HG02588 (cell line): ENCODE measurements at regions not wholly inside any gene's neighbourhood (a gene's known extent, or its start where the extent isn't known, plus 50 kb on each side); places are given as distances from the start of the nearest gene placed in this dataset.

ENCODE experiments used
- ATAC-seq: cut with Tn5 transposase; IDR thresholded peaks from one replicate; pipeline ENCODE4 v1.9.1; 2021; ENCODE audit warnings: mild to moderate bottlenecking, moderate library complexity; ENCODE audit not compliant: unreplicated experiment

DNA sequence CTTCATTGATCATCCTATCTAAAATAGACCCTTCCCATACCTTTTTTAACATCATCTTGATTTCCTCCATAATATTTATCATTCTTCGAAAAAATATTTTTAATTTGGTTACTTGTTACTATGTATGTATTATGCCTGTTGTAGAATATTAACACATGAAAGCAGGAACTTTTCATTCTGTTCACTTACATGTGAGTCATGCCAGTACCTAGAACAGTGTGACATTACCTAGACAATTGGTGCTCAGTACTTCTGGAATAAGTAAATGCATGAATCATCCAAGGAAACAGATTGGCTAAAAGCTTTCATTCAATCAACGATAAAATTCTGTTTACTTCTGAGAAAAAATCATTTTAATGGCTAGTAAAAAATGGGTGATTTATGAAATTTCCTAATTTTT is 76.4 kb downstream of the CXXC4 start:
- ATAC-seq = no peak

DNA sequence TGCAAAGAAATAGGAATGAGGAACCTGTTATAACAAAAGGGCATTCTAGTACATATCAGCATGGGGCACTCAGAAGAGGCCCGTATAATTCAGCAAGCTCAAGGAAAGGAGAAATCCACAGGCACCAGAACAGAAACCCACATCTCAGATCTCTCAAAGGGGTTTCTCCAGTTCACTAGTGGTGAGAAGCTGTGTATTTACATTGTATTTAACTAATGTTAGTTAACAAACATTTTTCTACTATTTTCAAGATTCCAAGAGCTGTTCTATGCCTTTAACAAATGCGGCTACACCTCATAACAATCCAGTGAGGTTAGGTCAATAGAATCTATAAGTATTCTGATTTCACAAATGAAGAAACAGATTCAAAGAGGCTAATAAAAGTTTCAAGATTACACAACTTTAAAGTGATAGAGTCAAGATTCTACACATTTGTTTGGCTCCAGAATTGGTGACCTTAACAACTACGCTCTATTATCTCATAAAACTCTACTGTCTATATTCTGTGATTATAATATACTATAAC is 77.3 kb downstream of the CXXC4 start:
- ATAC-seq = no peak

- no peak for ATAC-seq
Measured at GRCh38 chr4:104416725-104417356, 77.9 kb downstream of the CXXC4 start.

DNA sequence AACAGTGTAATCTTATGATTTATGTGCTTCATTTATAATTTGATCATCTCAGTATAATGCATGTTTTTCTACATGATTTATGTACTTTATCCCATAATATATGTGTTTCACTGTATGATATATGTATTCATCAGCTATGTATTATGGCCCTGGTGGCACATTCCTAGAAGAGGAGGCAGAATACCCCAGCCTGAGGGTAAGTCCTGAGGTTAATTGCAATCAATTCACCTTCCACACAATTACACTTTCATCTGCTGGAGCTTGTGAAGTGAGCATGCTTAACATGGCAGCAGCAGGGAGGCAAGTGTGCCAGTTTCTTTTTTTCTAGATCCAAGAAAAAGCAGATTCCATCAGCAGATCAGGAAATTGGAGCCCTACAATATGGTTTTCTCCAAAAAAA is 81.2 kb downstream of the CXXC4 start:
- ATAC-seq = no peak

GRCh38 chr4:104412344-104412743 is 82.3 kb downstream of the CXXC4 start:
- ATAC-seq = no peak

GRCh38 chr4:104411502-104411901 is 83.2 kb downstream of the CXXC4 start:
- no peak for ATAC-seq

DNA sequence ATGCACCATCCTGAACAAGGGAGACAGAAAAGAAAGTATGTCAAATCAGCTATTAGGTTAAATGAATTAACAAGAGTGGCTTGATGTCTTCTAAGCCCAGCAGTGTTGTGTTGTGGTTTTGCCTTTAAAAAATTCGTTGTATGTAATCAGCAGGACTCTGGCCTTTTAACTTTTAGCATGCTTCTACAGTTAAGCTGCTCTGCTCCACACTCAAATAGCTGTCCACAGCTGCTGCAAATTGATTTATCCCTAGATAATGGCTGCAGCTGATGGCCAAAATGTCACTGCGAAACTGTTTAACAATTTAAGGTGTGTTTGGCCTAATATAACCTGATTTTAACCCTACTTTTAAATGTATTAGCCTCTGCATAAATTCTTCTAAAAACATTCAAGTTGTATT is 85.8 kb downstream of the CXXC4 start:
- ATAC-seq = no peak

- ATAC-seq = no peak
Measured at GRCh38 chr4:104404361-104404760, 90.3 kb downstream of the CXXC4 start.

GRCh38 chr4:104395168-104395614 is 99.5 kb downstream of the CXXC4 start:
- no peak for ATAC-seq

DNA sequence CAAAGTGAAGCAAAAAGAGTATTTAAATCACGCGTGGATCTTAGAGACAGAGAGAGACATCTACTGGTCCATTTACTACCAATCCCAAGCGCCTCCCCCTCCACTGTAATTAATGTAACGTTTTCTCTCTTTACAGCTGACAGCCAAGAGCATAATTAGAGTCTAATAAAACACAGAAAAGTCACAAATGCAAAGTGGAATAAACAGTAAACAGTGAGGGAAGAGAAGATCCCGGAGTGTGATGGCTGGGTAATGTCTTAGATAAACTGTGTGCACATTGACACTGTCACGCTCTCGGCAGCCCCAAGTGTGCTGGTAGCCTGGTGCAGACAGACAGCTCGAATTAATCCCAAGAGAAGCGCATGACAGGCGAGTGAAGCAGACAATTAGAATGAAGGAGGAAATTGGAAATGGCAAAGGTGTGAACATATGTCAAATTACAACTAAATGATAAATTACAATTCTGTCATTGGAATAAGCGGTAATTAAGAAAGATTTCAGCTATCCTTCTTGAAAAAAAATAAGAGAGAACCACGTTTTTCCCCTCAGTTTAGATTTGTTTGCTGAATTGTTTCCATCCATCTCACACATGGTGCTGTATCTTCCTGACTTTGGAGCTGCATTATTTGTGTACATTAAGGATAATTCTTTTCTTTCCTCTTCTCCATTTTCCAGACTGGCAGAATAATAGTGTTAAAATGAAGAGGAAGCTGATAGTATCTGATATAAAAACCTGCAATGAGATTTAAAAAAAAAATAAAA is 100.1 kb downstream of the CXXC4 start:
- no peak for ATAC-seq

GRCh38 chr4:104393655-104394324 is 100.9 kb downstream of the CXXC4 start:
- ATAC-seq = no peak

DNA sequence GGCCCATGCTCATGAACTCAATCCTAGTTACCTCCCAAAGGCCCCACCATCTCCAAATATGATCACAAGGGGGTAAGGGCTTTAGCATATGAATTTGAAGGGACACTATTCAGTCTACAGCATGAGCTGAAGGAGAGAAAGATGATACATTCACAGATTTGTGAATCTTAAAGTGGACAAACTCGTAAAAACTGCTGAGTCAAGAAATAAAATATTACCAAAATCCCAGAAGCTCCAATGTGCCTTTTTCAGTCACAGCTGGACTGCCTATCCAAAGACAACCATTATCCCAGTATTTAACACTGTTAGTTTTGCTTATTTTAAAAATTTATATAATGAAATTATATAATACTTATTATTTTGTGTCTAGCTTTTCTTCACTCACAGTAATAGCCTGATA is 109.0 kb downstream of the CXXC4 start:
- no peak for ATAC-seq

- ATAC-seq = no peak
Measured at GRCh38 chr4:104382961-104383360, 111.7 kb downstream of the CXXC4 start.

GRCh38 chr4:104381729-104382128 is 113.0 kb downstream of the CXXC4 start:
- ATAC-seq = no peak

GRCh38 chr4:104365618-104366017 is 129.1 kb downstream of the CXXC4 start:
- no peak for ATAC-seq

DNA sequence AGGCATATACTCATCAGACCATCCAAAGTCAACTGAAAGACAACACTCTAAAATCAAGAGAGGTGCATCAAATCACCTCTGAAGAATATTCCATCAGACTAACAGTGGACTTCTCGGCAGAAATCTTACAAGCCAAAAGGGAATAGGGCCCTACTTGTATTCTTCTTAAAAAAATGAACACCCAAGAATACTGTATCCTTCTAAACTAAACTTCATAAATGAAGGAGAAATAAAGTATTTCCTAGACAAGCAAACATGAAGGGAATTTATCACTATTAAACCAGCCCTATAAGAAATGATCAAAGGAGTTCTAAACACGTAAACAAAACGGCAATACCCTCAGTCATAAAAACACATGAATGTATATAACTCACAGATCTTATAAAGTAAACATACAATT is 141.2 kb downstream of the CXXC4 start:
- ATAC-seq = no peak

DNA sequence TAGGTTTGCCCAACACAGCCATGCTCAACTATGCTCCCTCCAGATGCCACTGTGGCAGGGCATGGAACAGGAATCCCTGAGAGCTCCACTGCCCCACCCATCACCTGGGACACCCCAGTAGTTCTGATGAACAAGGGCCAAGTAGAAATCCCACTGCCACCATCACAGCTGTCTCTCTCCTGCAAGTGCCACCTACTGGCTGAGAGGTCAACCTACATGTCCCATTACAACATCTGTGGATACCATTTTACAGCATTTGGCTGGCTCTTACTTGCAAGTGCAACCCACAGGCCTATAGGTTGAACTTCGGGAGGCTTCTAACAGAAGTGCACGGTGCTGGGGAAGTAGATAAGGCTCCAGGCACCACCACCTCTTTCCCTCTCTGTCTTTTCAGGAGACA is 142.5 kb downstream of the CXXC4 start:
- ATAC-seq = no peak

- no peak for ATAC-seq
Measured at GRCh38 chr4:104351706-104352105, 143.0 kb downstream of the CXXC4 start.

- no peak for ATAC-seq
Measured at GRCh38 chr4:104345598-104346242, 149.0 kb downstream of the CXXC4 start.

GRCh38 chr4:104344342-104344980 is 150.2 kb downstream of the CXXC4 start:
- ATAC-seq = no peak

GRCh38 chr4:104334410-104334809 is 160.3 kb downstream of the CXXC4 start:
- no peak for ATAC-seq
